Prostate gland (tissue), 2 donors: ENCODE measurements at regions not wholly inside any gene's neighbourhood (a gene's known extent, or its start where the extent isn't known, plus 50 kb on each side); places are given as distances from the start of the nearest gene placed in this dataset.

ENCODE experiments used
- DNase-seq: peaks from one replicate; pipeline ENCODE4 v3.0.0-alpha.2; 2019; ENCODE audit warnings: low spot score
- H3K27ac ChIP-seq, 2 donors: fragments of 200-600 bp; sonication (generic); 2 replicates each; pipeline ENCODE4 v1.5.1; 2017 to 2019
- H3K27me3 ChIP-seq: fragments of 200-600 bp; sonication (generic); replicated peaks from 2 replicates; pipeline ENCODE4 v1.5.1; 2019; ENCODE audit not compliant: insufficient read depth
- H3K36me3 ChIP-seq, 2 donors: fragments of 200-600 bp; sonication (generic); 1 replicate in 1 of 2; 2 replicates in 1 of 2; pipeline versions ENCODE4 v1.5.1 to v1.8.1; 2017 to 2019
- H3K4me1 ChIP-seq: fragments of 200-600 bp; sonication (generic); replicated peaks from 2 replicates; pipeline ENCODE4 v1.5.1; 2019
- H3K4me3 ChIP-seq, 2 donors: fragments of 200-600 bp; sonication (generic); 2 replicates each; pipeline ENCODE4 v1.5.1; 2017 to 2019
- H3K9me3 ChIP-seq: fragments of 200-600 bp; sonication (generic); 2 replicates; pipeline ENCODE4 v1.5.1; 2017
- CTCF ChIP-seq, 4 experiments: fragments of 200-600 bp in 2 of 4; fragments of 450-650 bp in 2 of 4; sonication (generic) in 2 of 4; IDR thresholded peaks; 1 replicate in 3 of 4; 2 replicates in 1 of 4; pipeline ENCODE4 v1.5.1; 2016 to 2019; ENCODE audit warnings: antibody characterized with exemption in 4 of 4, mild to moderate bottlenecking in 2 of 4, moderate library complexity in 2 of 4
- POLR2A ChIP-seq: fragments of 450-650 bp; IDR thresholded peaks from one replicate; pipeline ENCODE4 v1.6.1; 2016; ENCODE audit warnings: antibody characterized with exemption, mild to moderate bottlenecking
- POLR2AphosphoS5 ChIP-seq: sonication (generic); formaldehyde crosslinking; IDR thresholded peaks from one replicate; pipeline ENCODE4 v1.6.1; 2017; ENCODE audit warnings: antibody characterized with exemption
- WGBS: methylation state at CpG from one replicate; pipeline ENCODE4 v1.1.5; 2018; 5-methylcytosine and 5-hydroxymethylcytosine counted together
- intact Hi-C: fragments of 100-400 bp; cut with DNase I; formaldehyde crosslinking; loops from one replicate; pipeline ENCODE4 v1.14.2; 2022

DNA sequence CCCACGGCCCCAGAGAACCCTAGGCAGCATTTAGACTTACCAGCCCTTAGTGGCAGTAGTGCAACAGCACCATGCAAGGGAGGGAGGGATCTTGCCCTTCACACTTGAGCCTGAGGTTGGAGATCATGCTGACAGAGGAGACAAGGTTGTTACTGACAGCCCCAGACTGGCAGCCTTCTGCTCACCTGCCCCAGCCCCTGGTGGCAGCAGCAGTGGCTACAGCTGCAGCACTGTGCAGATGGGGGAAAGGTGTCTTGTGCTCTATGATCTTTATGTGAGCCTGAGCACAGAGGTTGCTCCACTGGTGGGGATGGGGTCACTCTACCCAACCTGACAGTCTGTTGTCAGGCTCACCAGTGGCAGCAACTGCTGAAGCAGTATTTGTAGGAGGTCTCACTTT lies 501.2 kb upstream of the LRRTM4 start:
- DNase-seq, result no peak
- Histone ChIP-seq H3K9me3 (no peaks in the 10 kb centered on the region), H3K27me3 (no peaks in the 10 kb centered on the region), H3K27ac (no peak overlapping the region), H3K36me3 (no peaks in the 10 kb centered on the region), H3K4me1 (no peaks in the 10 kb centered on the region), H3K4me3 (no peak overlapping the region)
- intact Hi-C loops, result no loop called here
- TF ChIP-seq CTCF (IDR thresholded peaks at IDR 0.05), result no peak
- WGBS, result 86% methylated on average over 1 of the region's 1 CpG

- DNase-seq, result no peak
- intact Hi-C loops, result no loop called here
- H3K36me3 ChIP-seq, result no peaks in the 10 kb centered on the region
- H3K27ac ChIP-seq, result no peak overlapping the region
- H3K4me3 ChIP-seq, result no peak overlapping the region
- H3K9me3 ChIP-seq, result no peaks in the 10 kb centered on the region
- no peaks in the 10 kb centered on the region for H3K27me3 ChIP-seq
- TF ChIP-seq CTCF (IDR thresholded peaks at IDR 0.05) (no peak), POLR2A (no peak), POLR2AphosphoS5 (no peak)
- 80% methylated on average over 2 of the region's 2 CpGs for WGBS
- H3K4me1 ChIP-seq, result no peaks in the 10 kb centered on the region
These were observed 502.8 kb upstream of the LRRTM4 start for GRCh38 chr2:78024996-78025395.

DNA sequence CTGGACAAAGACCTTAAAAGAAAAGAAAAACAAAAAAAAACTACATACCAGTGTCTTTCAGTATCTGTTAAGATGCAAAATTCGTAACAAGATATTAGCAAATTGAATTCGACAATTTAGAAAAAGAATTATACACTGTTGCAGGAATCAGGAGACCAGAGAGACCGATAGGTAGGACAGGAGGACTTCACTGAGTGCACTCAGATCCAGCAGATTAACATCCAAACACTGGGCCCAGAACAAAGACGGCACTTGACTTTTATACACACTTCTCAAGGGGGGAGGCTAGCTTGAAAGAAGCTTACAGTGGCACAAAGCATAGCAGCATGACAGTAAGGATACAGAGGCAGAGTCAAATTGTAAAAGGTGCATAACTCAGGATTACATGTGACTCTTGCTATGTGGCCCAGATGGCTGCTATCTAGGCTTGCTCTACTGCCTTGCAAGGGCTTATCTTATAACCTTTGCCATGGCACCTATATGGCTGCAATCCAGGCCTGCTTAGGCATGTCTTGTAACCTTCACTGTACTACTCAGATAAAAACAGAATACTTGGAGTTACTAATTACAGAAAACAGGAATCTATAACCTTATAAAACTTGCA lies 507.3 kb upstream of the LRRTM4 start:
- Histone ChIP-seq H3K27ac (no peak overlapping the region), H3K9me3 (no peaks in the 10 kb centered on the region), H3K27me3 (no peaks in the 10 kb centered on the region), H3K4me3 (no peak overlapping the region), H3K4me1 (no peaks in the 10 kb centered on the region), H3K36me3 (no peaks in the 10 kb centered on the region)
- TF ChIP-seq POLR2A (no peak), CTCF (IDR thresholded peaks at IDR 0.05) (no peak), POLR2AphosphoS5 (no peak)
- intact Hi-C loops, result no loop called here
- DNase-seq, result no peak
- 67% methylated on average over 4 of the region's 4 CpGs for WGBS

DNA sequence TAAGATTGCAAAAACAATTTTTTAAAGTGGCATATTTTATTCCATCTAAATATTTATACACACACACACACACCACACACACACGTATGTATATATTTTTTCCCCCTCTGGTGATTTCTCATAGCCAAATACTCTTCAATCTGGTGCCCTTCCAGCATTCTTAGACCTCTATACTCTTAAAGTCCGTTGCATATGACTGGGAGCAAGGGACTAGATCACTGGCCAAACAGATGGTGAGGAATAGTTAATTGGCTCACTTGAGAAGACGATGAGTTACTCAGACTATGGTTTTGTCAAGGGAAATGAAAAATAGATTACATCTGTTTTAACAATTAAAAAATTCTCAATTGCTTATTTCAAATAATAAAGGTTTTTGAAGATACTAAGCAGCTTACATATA lies 512.5 kb upstream of the LRRTM4 start:
- intact Hi-C loops, result no loop called here
- Histone ChIP-seq H3K36me3 (no peaks in the 10 kb centered on the region), H3K27ac (no peak overlapping the region), H3K4me1 (no peaks in the 10 kb centered on the region), H3K4me3 (no peak overlapping the region), H3K9me3 (no peaks in the 10 kb centered on the region), H3K27me3 (no peaks in the 10 kb centered on the region)
- TF ChIP-seq POLR2A, result no peak
- 38% methylated on average over 3 of the region's 3 CpGs for WGBS
- no peak for DNase-seq

DNA sequence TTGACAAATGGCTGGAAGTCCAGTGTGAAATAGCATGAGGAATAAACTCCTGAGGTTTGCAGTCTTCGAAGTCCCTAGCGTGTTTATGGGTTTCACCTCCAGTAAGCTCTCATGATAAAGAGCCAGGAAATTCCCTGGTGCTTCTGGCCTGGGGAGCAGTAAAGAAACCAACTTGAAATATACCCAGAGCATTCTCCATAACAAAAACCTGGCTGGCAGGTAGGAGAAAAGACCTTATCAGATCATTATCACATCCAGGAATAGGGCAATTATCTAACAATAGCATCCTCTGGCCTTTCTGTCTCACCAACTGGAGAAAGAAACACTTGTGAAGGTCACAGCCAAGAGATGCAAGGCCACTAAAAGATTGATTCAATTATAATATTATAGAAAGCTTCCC lies 513.6 kb upstream of the LRRTM4 start:
- H3K4me3 ChIP-seq, result no peak overlapping the region
- no peaks in the 10 kb centered on the region for H3K36me3 ChIP-seq
- no peaks in the 10 kb centered on the region for H3K27me3 ChIP-seq
- no peaks in the 10 kb centered on the region for H3K4me1 ChIP-seq
- H3K27ac ChIP-seq, result no peak overlapping the region
- DNase-seq, result no peak
- intact Hi-C loops, result no loop called here
- TF ChIP-seq POLR2A (no peak), CTCF (IDR thresholded peaks at IDR 0.05) (no peak)
- H3K9me3 ChIP-seq, result no peaks in the 10 kb centered on the region
- WGBS, result 88% methylated on average over 2 of the region's 2 CpGs
